Right renal pelvis (tissue), 4 donors: ENCODE measurements at regions not wholly inside any gene's neighbourhood (a gene's known extent, or its start where the extent isn't known, plus 50 kb on each side); places are given as distances from the start of the nearest gene placed in this dataset.
"Not testable (repeated sequence)": the region's sequence is repeated elsewhere in the genome, so short reads cannot be mapped to it uniquely, and the experiment has no call there.

Experiments
- DNase-seq, 4 donors: peaks; one replicate each; pipeline ENCODE4 v3.0.0-alpha.2; 2013; ENCODE audit warnings: low read depth in 4 of 4, low spot score in 3 of 4, missing footprints in 1 of 4

- DNase-seq, result not testable (repeated sequence)
Observed at GRCh38 chr13:68706044-68706443, 1401.6 kb upstream of the ATXN8OS start.

- DNase-seq, result no peak
Observed at GRCh38 chr13:68697551-68697950, 1410.1 kb upstream of the ATXN8OS start.

GRCh38 chr13:68696907-68697306 lies 1410.7 kb upstream of the ATXN8OS start:
- no peak for DNase-seq

GRCh38 chr13:68692049-68692448 lies 1415.6 kb upstream of the ATXN8OS start:
- no peak for DNase-seq

- peak in 1 of 4 donors; percentile 7 for DNase-seq
Observed at GRCh38 chr13:68690567-68690966, 1417.1 kb upstream of the ATXN8OS start.

GRCh38 chr13:68676513-68677115 lies 1431.0 kb upstream of the ATXN8OS start:
- no peak for DNase-seq

GRCh38 chr13:68675209-68675608 lies 1432.4 kb upstream of the ATXN8OS start:
- DNase-seq, result no peak

- DNase-seq, result no peak
Observed at GRCh38 chr13:68667863-68668262, 1437.7 kb upstream of the PCDH9 start.

GRCh38 chr13:68666774-68667397 lies 1436.8 kb upstream of the PCDH9 start:
- no peak for DNase-seq

GRCh38 chr13:68645814-68646213 lies 1415.7 kb upstream of the PCDH9 start:
- DNase-seq, result no peak

- no peak for DNase-seq
Observed at GRCh38 chr13:68644611-68645010, 1414.5 kb upstream of the PCDH9 start.

- no peak for DNase-seq
Observed at GRCh38 chr13:68636784-68637183, 1406.6 kb upstream of the PCDH9 start.

- no peak for DNase-seq
Observed at GRCh38 chr13:68628994-68629393, 1398.9 kb upstream of the PCDH9 start.

- DNase-seq, result no peak
Observed at GRCh38 chr13:68627379-68627778, 1397.2 kb upstream of the PCDH9 start.

- no peak for DNase-seq
Observed at GRCh38 chr13:68616600-68617222, 1386.6 kb upstream of the PCDH9 start.

- DNase-seq, result no peak
Observed at GRCh38 chr13:68609661-68610060, 1379.5 kb upstream of the PCDH9 start.

- DNase-seq, result no peak
Observed at GRCh38 chr13:68608147-68608546, 1378.0 kb upstream of the PCDH9 start.

GRCh38 chr13:68597641-68598040 lies 1367.5 kb upstream of the PCDH9 start:
- DNase-seq, result no peak

- DNase-seq, result no peak
Observed at GRCh38 chr13:68588623-68589022, 1358.5 kb upstream of the PCDH9 start.

- DNase-seq, result no peak
Observed at GRCh38 chr13:68584776-68585175, 1354.6 kb upstream of the PCDH9 start.

- no peak for DNase-seq
Observed at GRCh38 chr13:68574053-68574452, 1343.9 kb upstream of the PCDH9 start.
